Esophagus muscularis mucosa (tissue), 4 donors: ENCODE measurements at regions not wholly inside any gene's neighbourhood (a gene's known extent, or its start where the extent isn't known, plus 50 kb on each side); places are given as distances from the start of the nearest gene placed in this dataset.
"Not testable (repeated sequence)": the region's sequence is repeated elsewhere in the genome, so short reads cannot be mapped to it uniquely, and the experiment has no call there.

Experiments used
- CTCF ChIP-seq, 3 experiments: fragments of 200-600 bp in 2 of 3; fragments of 450-650 bp in 1 of 3; sonication (generic) in 2 of 3; IDR thresholded peaks; one replicate each; pipeline ENCODE4 v1.5.1; 2017 to 2019; ENCODE audit warnings: antibody characterized with exemption in 3 of 3, mild to moderate bottlenecking in 2 of 3, moderate library complexity in 1 of 3
- EP300 ChIP-seq: sonication (generic); formaldehyde crosslinking; IDR thresholded peaks from one replicate; pipeline ENCODE4 v1.6.1; 2017; ENCODE audit warnings: antibody characterized with exemption
- POLR2A ChIP-seq: fragments of 450-650 bp; IDR thresholded peaks from one replicate; pipeline ENCODE4 v1.6.1; 2017; ENCODE audit warnings: antibody characterized with exemption, moderate library complexity, mild to moderate bottlenecking, low read depth
- POLR2AphosphoS5 ChIP-seq, 2 donors: sonication (generic); formaldehyde crosslinking; IDR thresholded peaks; one replicate each; pipeline ENCODE4 v1.6.1; 2017; ENCODE audit warnings: antibody characterized with exemption in 2 of 2

GRCh38 chr13:39837866-39838265 is 182.4 kb downstream of the COG6 start:
- TF ChIP-seq CTCF (IDR thresholded peaks at IDR 0.05); POLR2A; POLR2AphosphoS5 (IDR thresholded peaks at IDR 0.05); EP300: not testable (repeated sequence)
